Inferior parietal cortex (tissue), 1 donor: ENCODE measurements at regions not wholly inside any gene's neighbourhood (a gene's known extent, or its start where the extent isn't known, plus 50 kb on each side); places are given as distances from the start of the nearest gene placed in this dataset.

Experiments used
- DNase-seq: peaks from one replicate; pipeline ENCODE4 v3.0.0-alpha.2; 2016; ENCODE audit errors: extremely low spot score

- DNase-seq = no peak
Measured at GRCh38 chr20:11853359-11853758, 64.3 kb upstream of the BTBD3 start.

GRCh38 chr20:11861479-11861878, 56.2 kb upstream of the BTBD3 start:
- DNase-seq = no peak

GRCh38 chr20:11867291-11867919, 50.3 kb upstream of the BTBD3 start:
- no peak for DNase-seq
